Thyroid gland (tissue), 4 donors: ENCODE measurements at regions not wholly inside any gene's neighbourhood (a gene's known extent, or its start where the extent isn't known, plus 50 kb on each side); places are given as distances from the start of the nearest gene placed in this dataset.

Source experiments
- CTCF ChIP-seq, 6 experiments: fragments of 200-600 bp in 3 of 6; fragments of 450-650 bp in 3 of 6; sonication (generic) in 3 of 6; IDR thresholded peaks; one replicate each; pipeline ENCODE4 v1.5.1; 2016 to 2019; ENCODE audit warnings: antibody characterized with exemption in 6 of 6, mild to moderate bottlenecking in 2 of 6, inconsistent platforms in 1 of 6, moderate library complexity in 1 of 6
- POLR2A ChIP-seq, 2 donors: fragments of 450-650 bp; IDR thresholded peaks; one replicate each; pipeline ENCODE4 v1.6.1; 2017; ENCODE audit warnings: antibody characterized with exemption in 2 of 2, mild to moderate bottlenecking in 2 of 2, moderate library complexity in 1 of 2

GRCh38 chr18:75831960-75832359 lies 404.5 kb upstream of the SMIM21 start:
- no peak for TF ChIP-seq CTCF (IDR thresholded peaks at IDR 0.05)
- TF ChIP-seq POLR2A (IDR thresholded peaks at IDR 0.05), result no peak
